HuH-7 (cell line): ENCODE measurements at regions not wholly inside any gene's neighbourhood (a gene's known extent, or its start where the extent isn't known, plus 50 kb on each side); places are given as distances from the start of the nearest gene placed in this dataset.

Source experiments
- DNase-seq: peaks from one replicate; pipeline ENCODE4 v3.0.0; 2011; ENCODE audit warnings: low spot score

GRCh38 chr3:141669434-141669833, 68.7 kb upstream of the RNF7 start:
- DNase-seq: no peak

- no peak for DNase-seq
Observed at GRCh38 chr3:141677701-141678100, 60.4 kb upstream of the RNF7 start.

GRCh38 chr3:141680620-141681389, 57.3 kb upstream of the RNF7 start:
- DNase-seq: no peak

GRCh38 chr3:141681390-141681780, 56.7 kb upstream of the RNF7 start:
- DNase-seq: no peak

GRCh38 chr3:141682007-141682406, 56.1 kb upstream of the RNF7 start:
- DNase-seq: no peak

GRCh38 chr3:141682921-141683320, 55.2 kb upstream of the RNF7 start:
- DNase-seq: no peak

- no peak for DNase-seq
Observed at GRCh38 chr3:141684758-141685157, 53.3 kb upstream of the RNF7 start.

- peak; percentile 5 for DNase-seq
Observed at GRCh38 chr3:141686466-141687291, 51.4 kb upstream of the RNF7 start.
